Mesenchymal stem cell (in vitro differentiated cells and primary cell): ENCODE measurements at regions not wholly inside any gene's neighbourhood (a gene's known extent, or its start where the extent isn't known, plus 50 kb on each side); places are given as distances from the start of the nearest gene placed in this dataset.
"Not testable (repeated sequence)": the region's sequence is repeated elsewhere in the genome, so short reads cannot be mapped to it uniquely, and the experiment has no call there.

Experiments used
- DNase-seq: peaks from one replicate; pipeline ENCODE4 v3.0.0-alpha.2; 2013
- H2AFZ ChIP-seq: one replicate; pipeline ENCODE4 v1.6.1; 2013; ENCODE audit warnings: low read depth, mild to moderate bottlenecking, control low read depth, inconsistent platforms, low read length, moderate library complexity
- H2AK5ac ChIP-seq: 2 replicates; pipeline ENCODE4 v1.6.1; 2013; ENCODE audit warnings: low read length, moderate library complexity, mild to moderate bottlenecking, inconsistent platforms; ENCODE audit not compliant: severe bottlenecking
- H2BK120ac ChIP-seq: one replicate; pipeline ENCODE4 v1.6.1; 2013; ENCODE audit warnings: low read depth, mild to moderate bottlenecking, inconsistent platforms, low read length, moderate library complexity
- H2BK12ac ChIP-seq, 2 experiments: one replicate each; pipeline ENCODE4 v1.6.1; 2013; ENCODE audit warnings: inconsistent platforms in 2 of 2, low read length in 2 of 2, mild to moderate bottlenecking in 2 of 2, moderate library complexity in 2 of 2, control low read depth in 1 of 2
- H2BK15ac ChIP-seq: one replicate; pipeline ENCODE4 v1.6.1; 2013; ENCODE audit warnings: mild to moderate bottlenecking, low read depth, inconsistent platforms; ENCODE audit not compliant: poor library complexity, severe bottlenecking
- H2BK5ac ChIP-seq: 2 replicates; pipeline ENCODE4 v1.6.1; 2013; ENCODE audit warnings: low read depth, mild to moderate bottlenecking, low read length, control low read depth, inconsistent platforms; ENCODE audit not compliant: poor library complexity, severe bottlenecking
- H3K14ac ChIP-seq, 2 experiments: one replicate each; pipeline ENCODE4 v1.6.1; 2013; ENCODE audit warnings: inconsistent platforms in 2 of 2, low read length in 2 of 2, control low read depth in 1 of 2, mild to moderate bottlenecking in 1 of 2, moderate library complexity in 1 of 2
- H3K18ac ChIP-seq, 2 experiments: one replicate each; pipeline ENCODE4 v1.6.1; 2013; ENCODE audit warnings: inconsistent platforms in 2 of 2, low read length in 2 of 2, control low read depth in 1 of 2, low read depth in 1 of 2, mild to moderate bottlenecking in 1 of 2
- H3K23ac ChIP-seq, 2 experiments: one replicate each; pipeline ENCODE4 v1.6.1; 2013; ENCODE audit warnings: inconsistent platforms in 2 of 2, low read length in 2 of 2, mild to moderate bottlenecking in 2 of 2, moderate library complexity in 2 of 2, control low read depth in 1 of 2
- H3K27ac ChIP-seq: 2 replicates; pipeline ENCODE4 v1.5.1; 2013; ENCODE audit warnings: mild to moderate bottlenecking, moderate library complexity, low read length, control low read depth, inconsistent platforms; ENCODE audit not compliant: poor library complexity, severe bottlenecking
- H3K27me3 ChIP-seq, 2 experiments: 2 replicates each; pipeline versions ENCODE4 v1.6.1 to v1.7.0; 2013; ENCODE audit warnings: low read length in 2 of 2, mild to moderate bottlenecking in 2 of 2, moderate library complexity in 2 of 2, control low read depth in 1 of 2, inconsistent platforms in 1 of 2; ENCODE audit not compliant: control insufficient read depth in 1 of 2, insufficient read depth in 1 of 2
- H3K36me3 ChIP-seq, 2 experiments: 2 replicates each; pipeline versions ENCODE4 v1.6.1 to v1.7.0; 2013; ENCODE audit warnings: low read length in 2 of 2, control low read depth in 1 of 2, inconsistent platforms in 1 of 2, low read depth in 1 of 2, mild to moderate bottlenecking in 1 of 2; ENCODE audit not compliant: insufficient read depth in 2 of 2, control insufficient read depth in 1 of 2
- H3K4ac ChIP-seq, 2 experiments: one replicate each; pipeline ENCODE4 v1.6.1; 2013; ENCODE audit warnings: inconsistent platforms in 2 of 2, low read length in 2 of 2, mild to moderate bottlenecking in 2 of 2, moderate library complexity in 2 of 2, control low read depth in 1 of 2, low read depth in 1 of 2
- H3K4me1 ChIP-seq: 2 replicates; pipeline ENCODE4 v1.6.1; 2013; ENCODE audit warnings: low read depth, low read length, control low read depth; ENCODE audit not compliant: control insufficient read depth, insufficient read depth
- H3K4me2 ChIP-seq: 2 replicates; pipeline ENCODE4 v1.6.1; 2013; ENCODE audit warnings: low read length, mild to moderate bottlenecking, inconsistent platforms; ENCODE audit not compliant: poor library complexity, severe bottlenecking
- H3K4me3 ChIP-seq, 2 experiments: 2 replicates each; pipeline versions ENCODE4 v1.5.1 to v1.7.0; 2013; ENCODE audit warnings: low read length in 2 of 2, mild to moderate bottlenecking in 2 of 2, control low read depth in 1 of 2, low read depth in 1 of 2; ENCODE audit not compliant: insufficient read depth in 1 of 2
- H3K79me1 ChIP-seq: replicated peaks from 2 replicates; pipeline ENCODE4 v1.6.1; 2013; ENCODE audit warnings: mild to moderate bottlenecking, control low read depth, low read length, inconsistent platforms; ENCODE audit not compliant: poor library complexity, severe bottlenecking
- H3K9ac ChIP-seq: 2 replicates; pipeline ENCODE4 v1.7.0; 2013; ENCODE audit warnings: mild to moderate bottlenecking, low read length, moderate library complexity
- H3K9me3 ChIP-seq: 2 replicates; pipeline ENCODE4 v1.7.0; 2013; ENCODE audit warnings: mild to moderate bottlenecking, low read length; ENCODE audit not compliant: control insufficient read depth
- H4K8ac ChIP-seq: one replicate; pipeline ENCODE4 v1.6.1; 2013; ENCODE audit warnings: inconsistent platforms, mild to moderate bottlenecking, low read length, moderate library complexity
- H4K91ac ChIP-seq: one replicate; pipeline ENCODE4 v1.6.1; 2013; ENCODE audit warnings: mild to moderate bottlenecking, low read length, inconsistent platforms
- WGBS: methylation state at CpG from one replicate; pipeline ENCODE4 v1.1.7; 2013; ENCODE audit warnings: mixed read lengths; 5-methylcytosine and 5-hydroxymethylcytosine counted together

DNA sequence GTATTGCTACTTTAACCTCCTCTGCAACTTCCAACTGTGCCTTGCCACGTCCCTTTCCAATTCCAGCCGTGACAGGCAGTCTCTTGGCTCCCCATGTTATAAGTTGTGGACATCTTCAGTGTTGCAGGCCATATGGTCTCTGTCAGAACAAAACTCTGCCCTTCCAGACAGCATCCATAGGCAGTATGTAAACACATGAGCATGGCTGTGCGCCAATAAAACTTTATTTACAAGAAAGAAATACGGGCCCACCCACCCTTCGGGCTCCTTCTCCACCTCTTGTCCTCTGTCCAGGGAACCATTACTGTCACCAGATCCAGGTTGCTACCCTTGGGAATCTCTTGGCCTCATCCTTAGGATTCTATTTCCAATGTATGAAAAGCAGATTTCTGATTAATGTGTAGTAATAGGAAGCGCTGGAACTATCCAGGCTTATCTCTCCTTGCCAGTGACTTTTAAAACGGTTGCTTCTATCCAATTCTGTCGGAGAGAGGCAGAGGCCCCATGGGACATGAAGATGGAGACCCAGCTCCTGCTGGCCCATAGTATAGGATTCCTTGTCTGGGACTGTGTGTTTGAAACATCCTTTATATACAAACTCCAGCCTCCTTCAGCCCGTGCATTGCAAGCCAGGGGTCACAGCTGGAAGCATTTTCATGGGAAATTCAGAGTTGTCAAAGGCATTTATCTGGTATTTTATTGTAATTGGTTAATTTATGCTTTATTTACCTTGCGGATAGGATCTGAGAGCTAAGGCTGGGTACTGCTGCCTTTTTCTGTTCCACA is 114.4 kb downstream of the ZNF664 start:
- peak; percentile 36 for DNase-seq
- Histone ChIP-seq H3K79me1 (no peaks in the 10 kb centered on the region), H3K23ac (no peak overlapping the region)

DNA sequence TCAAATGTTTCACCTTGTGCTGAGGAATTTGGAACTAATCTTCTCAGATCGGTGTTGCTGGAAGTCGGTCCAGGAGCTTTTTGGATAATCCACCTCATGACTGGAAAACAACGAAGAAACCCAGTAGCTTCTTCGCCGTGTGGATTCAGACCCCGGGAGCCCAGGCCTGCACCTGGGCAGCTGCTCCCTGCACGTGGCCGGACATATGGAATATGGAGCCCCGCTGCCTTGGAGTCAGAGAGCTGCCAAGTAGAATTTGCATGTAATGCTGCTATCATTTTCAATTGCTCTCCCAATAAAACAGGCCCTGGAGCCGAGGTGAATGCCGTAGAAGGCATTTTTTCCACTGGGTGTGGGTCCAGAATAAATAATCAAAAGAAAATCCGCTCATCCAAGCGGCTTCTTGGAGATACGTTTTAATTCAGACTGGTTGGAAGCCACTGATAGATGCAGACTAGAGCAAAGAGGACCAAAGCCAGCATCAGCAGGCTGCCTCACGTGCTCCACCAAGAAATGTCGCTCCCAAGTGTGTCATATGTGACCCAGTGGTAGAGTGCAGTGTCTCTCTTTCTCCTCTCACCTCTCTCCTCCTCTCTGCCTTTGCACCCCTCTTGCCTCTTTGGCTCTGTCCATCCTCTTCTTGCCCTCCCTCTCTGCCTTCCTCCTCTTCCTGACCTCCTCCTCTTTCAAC is 115.3 kb downstream of the ZNF664 start:
- Histone ChIP-seq H2AK5ac (no peak overlapping the region), H3K4me3 (no peak overlapping the region), H4K91ac (no peak overlapping the region), H3K9ac (no peak overlapping the region), H3K27ac (no peak overlapping the region), H3K14ac (no peak overlapping the region), H2AFZ (no peak overlapping the region), H3K9me3 (peaks cover 3% of the 10 kb centered on the region), H3K4me1 (no peaks in the 10 kb centered on the region), H3K4ac (no peak overlapping the region), H3K79me1 (no peaks in the 10 kb centered on the region), H3K4me2 (no peak overlapping the region), H3K27me3 (peaks cover 0 to 11% of the 10 kb centered on the region in 2 experiments), H2BK12ac (no peak overlapping the region), H2BK15ac (no peak overlapping the region), H4K8ac (no peak overlapping the region), H2BK5ac (no peak overlapping the region), H3K23ac (no peak overlapping the region), H3K36me3 (no peaks in the 10 kb centered on the region), H2BK120ac (no peak overlapping the region), H3K18ac (no peak overlapping the region)
- DNase-seq = no peak
- 82% methylated on average over 16 of the region's 16 CpGs for WGBS

More for the DNA sequence above, 114.4 kb downstream of the ZNF664 start:
- no peak overlapping the region for H2BK5ac ChIP-seq
- no peak overlapping the region for H3K4ac ChIP-seq
- 57% methylated on average over 10 of the region's 10 CpGs for WGBS
- no peak overlapping the region for H3K4me2 ChIP-seq
- H3K9me3 ChIP-seq = no peaks in the 10 kb centered on the region
- no peak overlapping the region for H2BK120ac ChIP-seq
- H3K4me3 ChIP-seq = no peak overlapping the region
- no peak overlapping the region for H2AFZ ChIP-seq
- no peaks in the 10 kb centered on the region for H3K36me3 ChIP-seq
- H3K18ac ChIP-seq = no peak overlapping the region
- no peak overlapping the region for H3K14ac ChIP-seq
- H2AK5ac ChIP-seq = no peak overlapping the region
- H4K8ac ChIP-seq = no peak overlapping the region
- no peak overlapping the region for H3K27ac ChIP-seq
- H2BK12ac ChIP-seq = no peak overlapping the region
- H3K27me3 ChIP-seq = peaks cover 0 to 11% of the 10 kb centered on the region in 2 experiments
- no peaks in the 10 kb centered on the region for H3K4me1 ChIP-seq
- no peak overlapping the region for H4K91ac ChIP-seq
- H3K9ac ChIP-seq = no peak overlapping the region
- H2BK15ac ChIP-seq = no peak overlapping the region

DNA sequence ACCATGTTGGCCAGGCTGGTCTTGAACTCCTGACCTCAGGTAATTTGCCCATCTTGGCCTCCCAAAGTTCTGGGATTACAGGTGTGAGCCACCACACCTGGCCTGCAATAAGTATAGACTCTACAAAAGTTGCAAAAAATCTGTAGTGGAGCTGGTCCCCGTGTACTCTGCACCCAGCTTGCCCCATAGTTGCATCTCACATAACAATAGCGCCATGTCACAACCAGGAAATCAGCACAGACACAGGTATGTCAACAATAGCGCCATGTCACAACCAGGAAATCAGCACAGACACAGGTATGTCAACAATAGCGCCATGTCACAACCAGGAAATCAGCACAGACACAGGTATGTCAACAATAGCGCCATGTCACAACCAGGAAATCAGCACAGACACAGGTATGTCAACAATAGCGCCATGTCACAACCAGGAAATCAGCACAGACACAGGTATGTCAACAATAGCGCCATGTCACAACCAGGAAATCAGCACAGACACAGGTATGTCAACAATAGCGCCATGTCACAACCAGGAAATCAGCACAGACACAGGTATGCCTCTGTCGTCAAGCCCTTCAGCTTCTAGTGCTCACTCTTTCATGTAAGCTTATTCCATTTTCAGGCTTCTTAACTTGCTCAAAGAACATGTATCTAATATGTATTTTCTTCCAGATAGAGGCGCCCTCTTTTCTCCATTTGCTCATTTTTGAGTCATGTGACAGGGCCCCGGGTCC is 116.3 kb downstream of the ZNF664 start:
- peaks cover 0 to 11% of the 10 kb centered on the region in 2 experiments for H3K27me3 ChIP-seq
- not testable (repeated sequence) for H4K8ac ChIP-seq, H3K9ac ChIP-seq, H3K23ac ChIP-seq, DNase-seq, H3K9me3 ChIP-seq, H3K18ac ChIP-seq, H2BK120ac ChIP-seq, H3K4me3 ChIP-seq, H3K4ac ChIP-seq, H3K14ac ChIP-seq, H2AK5ac ChIP-seq, H3K4me2 ChIP-seq, H2AFZ ChIP-seq, H3K27ac ChIP-seq, H2BK5ac ChIP-seq, H3K36me3 ChIP-seq, H4K91ac ChIP-seq, H3K79me1 ChIP-seq, H3K4me1 ChIP-seq, H2BK12ac ChIP-seq, H2BK15ac ChIP-seq
- WGBS = 87% methylated on average over 6 of the region's 11 CpGs

DNA sequence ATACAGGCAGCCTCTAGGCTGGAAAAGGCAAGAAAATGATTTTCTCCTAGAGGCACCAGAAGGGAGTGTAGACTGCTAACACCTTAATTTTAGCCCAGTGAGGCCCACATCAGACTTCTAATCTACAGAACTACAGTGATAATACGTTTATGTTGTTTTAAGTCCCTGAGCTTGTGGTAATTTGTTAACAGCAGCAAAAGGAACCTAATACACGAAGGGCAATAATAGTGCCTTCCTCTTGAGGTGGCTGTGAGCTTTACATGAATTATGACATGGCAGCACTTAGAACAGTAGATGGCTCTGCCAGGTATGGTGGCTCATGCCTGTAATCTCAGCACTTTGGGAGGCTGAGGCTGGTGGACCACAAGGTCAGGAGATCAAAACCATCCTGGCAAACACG is 118.8 kb downstream of the ZNF664 start:
- 92% methylated on average over 2 of the region's 3 CpGs for WGBS
- Histone ChIP-seq H4K91ac (no peak overlapping the region), H2AFZ (no peak overlapping the region), H3K14ac (no peak overlapping the region), H3K4ac (no peak overlapping the region), H3K36me3 (no peaks in the 10 kb centered on the region), H3K9ac (no peak overlapping the region), H3K27me3 (peaks cover 8 to 9% of the 10 kb centered on the region in 2 experiments), H2BK5ac (no peak overlapping the region), H4K8ac (no peak overlapping the region), H3K4me1 (no peaks in the 10 kb centered on the region), H3K4me2 (no peak overlapping the region), H3K4me3 (no peak overlapping the region), H2BK120ac (no peak overlapping the region), H2BK15ac (no peak overlapping the region), H2BK12ac (no peak overlapping the region), H2AK5ac (no peak overlapping the region), H3K27ac (no peak overlapping the region), H3K9me3 (peaks cover 3% of the 10 kb centered on the region), H3K79me1 (no peaks in the 10 kb centered on the region), H3K23ac (no peak overlapping the region), H3K18ac (no peak overlapping the region)
- DNase-seq = no peak
